ENCODE measurements at regions not wholly inside any gene's neighbourhood (a gene's known extent, or its start where the extent isn't known, plus 50 kb on each side); places are given as distances from the start of the nearest gene placed in this dataset.

GRCh38 chr11:22558664-22559063 is 67.0 kb downstream of the FANCF start:
- no peak for DNase-seq
- Histone ChIP-seq H3K36me3 (ENCODE audit: control insufficient read depth in 1 of 2, insufficient read depth in 2 of 2, low read depth in 1 of 2, low read length in 2 of 2) (no peaks in the 10 kb centered on the region), H2AK5ac (ENCODE audit: low read length, severe bottlenecking) (no peak overlapping the region), H3K23ac (ENCODE audit: low read length in 2 of 2) (no peak overlapping the region), H3K4ac (ENCODE audit: low read depth in 1 of 2, low read length in 2 of 2) (no peak overlapping the region), H3K18ac (ENCODE audit: low read depth in 1 of 2, low read length in 2 of 2) (no peak overlapping the region), H3K4me2 (ENCODE audit: low read length, poor library complexity, severe bottlenecking) (no peak overlapping the region), H2AFZ (ENCODE audit: low read depth, low read length) (no peak overlapping the region), H3K4me1 (ENCODE audit: control insufficient read depth, insufficient read depth, low read depth, low read length) (no peaks in the 10 kb centered on the region), H3K4me3 (ENCODE audit: insufficient read depth in 1 of 2, low read depth in 1 of 2, low read length in 2 of 2) (no peak overlapping the region), H2BK120ac (ENCODE audit: low read depth, low read length) (no peak overlapping the region), H3K14ac (ENCODE audit: low read length in 2 of 2) (no peak overlapping the region), H3K27me3 (ENCODE audit: control insufficient read depth in 1 of 2, insufficient read depth in 1 of 2, low read length in 2 of 2) (no peaks in the 10 kb centered on the region), H3K27ac (ENCODE audit: low read length, poor library complexity, severe bottlenecking) (no peak overlapping the region), H2BK12ac (ENCODE audit: low read length in 2 of 2) (no peak overlapping the region), H3K9me3 (ENCODE audit: control insufficient read depth, low read length) (peaks cover 5% of the 10 kb centered on the region), H3K79me1 (replicated peaks; ENCODE audit: low read length, poor library complexity, severe bottlenecking) (no peaks in the 10 kb centered on the region), H2BK15ac (ENCODE audit: low read depth, poor library complexity, severe bottlenecking) (no peak overlapping the region), H2BK5ac (ENCODE audit: low read depth, low read length, poor library complexity, severe bottlenecking) (no peak overlapping the region), H3K9ac (ENCODE audit: low read length) (no peak overlapping the region), H4K8ac (ENCODE audit: low read length) (no peak overlapping the region), H4K91ac (ENCODE audit: low read length) (no peak overlapping the region)
- 76% methylated on average over 4 of the region's 4 CpGs for WGBS

- Histone ChIP-seq H2BK120ac (ENCODE audit: low read depth, low read length) (no peak overlapping the region), H4K91ac (ENCODE audit: low read length) (no peak overlapping the region), H3K18ac (ENCODE audit: low read depth in 1 of 2, low read length in 2 of 2) (no peak overlapping the region), H2BK5ac (ENCODE audit: low read depth, low read length, poor library complexity, severe bottlenecking) (no peak overlapping the region), H3K79me1 (replicated peaks; ENCODE audit: low read length, poor library complexity, severe bottlenecking) (no peaks in the 10 kb centered on the region), H2BK15ac (ENCODE audit: low read depth, poor library complexity, severe bottlenecking) (no peak overlapping the region), H3K27me3 (ENCODE audit: control insufficient read depth in 1 of 2, insufficient read depth in 1 of 2, low read length in 2 of 2) (peaks cover 0 to 9% of the 10 kb centered on the region in 2 experiments), H3K36me3 (ENCODE audit: control insufficient read depth in 1 of 2, insufficient read depth in 2 of 2, low read depth in 1 of 2, low read length in 2 of 2) (no peaks in the 10 kb centered on the region), H2AFZ (ENCODE audit: low read depth, low read length) (no peak overlapping the region), H3K9me3 (ENCODE audit: control insufficient read depth, low read length) (no peaks in the 10 kb centered on the region), H4K8ac (ENCODE audit: low read length) (no peak overlapping the region), H3K14ac (ENCODE audit: low read length in 2 of 2) (no peak overlapping the region), H3K4me2 (ENCODE audit: low read length, poor library complexity, severe bottlenecking) (no peak overlapping the region), H3K4me1 (ENCODE audit: control insufficient read depth, insufficient read depth, low read depth, low read length) (no peaks in the 10 kb centered on the region), H3K4ac (ENCODE audit: low read depth in 1 of 2, low read length in 2 of 2) (no peak overlapping the region), H2BK12ac (ENCODE audit: low read length in 2 of 2) (no peak overlapping the region), H3K9ac (ENCODE audit: low read length) (no peak overlapping the region), H2AK5ac (ENCODE audit: low read length, severe bottlenecking) (no peak overlapping the region), H3K23ac (ENCODE audit: low read length in 2 of 2) (no peak overlapping the region), H3K27ac (ENCODE audit: low read length, poor library complexity, severe bottlenecking) (no peak overlapping the region), H3K4me3 (ENCODE audit: insufficient read depth in 1 of 2, low read depth in 1 of 2, low read length in 2 of 2) (no peak overlapping the region)
- 82% methylated on average over 2 of the region's 2 CpGs for WGBS
- no peak for DNase-seq
Measured at GRCh38 chr11:22556381-22556780, 69.2 kb downstream of the FANCF start.

GRCh38 chr11:22555881-22556280 is 69.7 kb downstream of the FANCF start:
- H3K27ac ChIP-seq (ENCODE audit: low read length, poor library complexity, severe bottlenecking): no peak overlapping the region
- H3K4me2 ChIP-seq (ENCODE audit: low read length, poor library complexity, severe bottlenecking): no peak overlapping the region
- H3K9ac ChIP-seq (ENCODE audit: low read length): no peak overlapping the region
- no peak overlapping the region for H2AK5ac ChIP-seq (ENCODE audit: low read length, severe bottlenecking)
- no peaks in the 10 kb centered on the region for H3K4me1 ChIP-seq (ENCODE audit: control insufficient read depth, insufficient read depth, low read depth, low read length)
- peaks cover 0 to 9% of the 10 kb centered on the region in 2 experiments for H3K27me3 ChIP-seq (ENCODE audit: control insufficient read depth in 1 of 2, insufficient read depth in 1 of 2, low read length in 2 of 2)
- H3K9me3 ChIP-seq (ENCODE audit: control insufficient read depth, low read length): no peaks in the 10 kb centered on the region
- no peak overlapping the region for H4K8ac ChIP-seq (ENCODE audit: low read length)
- no peak overlapping the region for H3K23ac ChIP-seq (ENCODE audit: low read length in 2 of 2)
- H3K36me3 ChIP-seq (ENCODE audit: control insufficient read depth in 1 of 2, insufficient read depth in 2 of 2, low read depth in 1 of 2, low read length in 2 of 2): no peaks in the 10 kb centered on the region
- no peak overlapping the region for H3K14ac ChIP-seq (ENCODE audit: low read length in 2 of 2)
- WGBS: 57% methylated on average over 1 of the region's 1 CpG
- no peak overlapping the region for H2AFZ ChIP-seq (ENCODE audit: low read depth, low read length)
- no peak overlapping the region for H2BK5ac ChIP-seq (ENCODE audit: low read depth, low read length, poor library complexity, severe bottlenecking)
- no peak overlapping the region for H3K4me3 ChIP-seq (ENCODE audit: insufficient read depth in 1 of 2, low read depth in 1 of 2, low read length in 2 of 2)
- no peak overlapping the region for H3K18ac ChIP-seq (ENCODE audit: low read depth in 1 of 2, low read length in 2 of 2)
- H2BK12ac ChIP-seq (ENCODE audit: low read length in 2 of 2): no peak overlapping the region
- no peak overlapping the region for H2BK15ac ChIP-seq (ENCODE audit: low read depth, poor library complexity, severe bottlenecking)
- H3K4ac ChIP-seq (ENCODE audit: low read depth in 1 of 2, low read length in 2 of 2): no peak overlapping the region
- H4K91ac ChIP-seq (ENCODE audit: low read length): no peak overlapping the region
- no peak overlapping the region for H2BK120ac ChIP-seq (ENCODE audit: low read depth, low read length)
- peak; percentile 8 for DNase-seq
- H3K79me1 ChIP-seq (replicated peaks; ENCODE audit: low read length, poor library complexity, severe bottlenecking): no peaks in the 10 kb centered on the region

GRCh38 chr11:22554221-22554620 is 71.4 kb downstream of the FANCF start:
- WGBS: no CpG with 5 or more reads among the region's 1 CpG

More at GRCh38 chr11:22554221-22554620, 71.4 kb downstream of the FANCF start:
- Histone ChIP-seq H2AFZ (ENCODE audit: low read depth, low read length) (no peak overlapping the region), H2BK12ac (ENCODE audit: low read length in 2 of 2) (no peak overlapping the region), H3K23ac (ENCODE audit: low read length in 2 of 2) (no peak overlapping the region), H3K18ac (ENCODE audit: low read depth in 1 of 2, low read length in 2 of 2) (no peak overlapping the region), H3K4me1 (ENCODE audit: control insufficient read depth, insufficient read depth, low read depth, low read length) (no peaks in the 10 kb centered on the region), H2AK5ac (ENCODE audit: low read length, severe bottlenecking) (no peak overlapping the region), H3K27me3 (ENCODE audit: control insufficient read depth in 1 of 2, insufficient read depth in 1 of 2, low read length in 2 of 2) (peaks cover 0 to 15% of the 10 kb centered on the region in 2 experiments), H4K91ac (ENCODE audit: low read length) (no peak overlapping the region), H3K36me3 (ENCODE audit: control insufficient read depth in 1 of 2, insufficient read depth in 2 of 2, low read depth in 1 of 2, low read length in 2 of 2) (no peaks in the 10 kb centered on the region), H2BK120ac (ENCODE audit: low read depth, low read length) (no peak overlapping the region), H3K14ac (ENCODE audit: low read length in 2 of 2) (no peak overlapping the region), H4K8ac (ENCODE audit: low read length) (no peak overlapping the region), H2BK15ac (ENCODE audit: low read depth, poor library complexity, severe bottlenecking) (no peak overlapping the region), H3K9ac (ENCODE audit: low read length) (no peak overlapping the region), H3K4ac (ENCODE audit: low read depth in 1 of 2, low read length in 2 of 2) (no peak overlapping the region), H3K9me3 (ENCODE audit: control insufficient read depth, low read length) (no peaks in the 10 kb centered on the region), H3K4me2 (ENCODE audit: low read length, poor library complexity, severe bottlenecking) (no peak overlapping the region), H3K27ac (ENCODE audit: low read length, poor library complexity, severe bottlenecking) (no peak overlapping the region), H3K79me1 (replicated peaks; ENCODE audit: low read length, poor library complexity, severe bottlenecking) (no peaks in the 10 kb centered on the region), H2BK5ac (ENCODE audit: low read depth, low read length, poor library complexity, severe bottlenecking) (no peak overlapping the region), H3K4me3 (ENCODE audit: insufficient read depth in 1 of 2, low read depth in 1 of 2, low read length in 2 of 2) (no peak overlapping the region)
- DNase-seq: no peak
